ENCODE measurements at regions not wholly inside any gene's neighbourhood (a gene's known extent, or its start where the extent isn't known, plus 50 kb on each side); places are given as distances from the start of the nearest gene placed in this dataset.

DNA sequence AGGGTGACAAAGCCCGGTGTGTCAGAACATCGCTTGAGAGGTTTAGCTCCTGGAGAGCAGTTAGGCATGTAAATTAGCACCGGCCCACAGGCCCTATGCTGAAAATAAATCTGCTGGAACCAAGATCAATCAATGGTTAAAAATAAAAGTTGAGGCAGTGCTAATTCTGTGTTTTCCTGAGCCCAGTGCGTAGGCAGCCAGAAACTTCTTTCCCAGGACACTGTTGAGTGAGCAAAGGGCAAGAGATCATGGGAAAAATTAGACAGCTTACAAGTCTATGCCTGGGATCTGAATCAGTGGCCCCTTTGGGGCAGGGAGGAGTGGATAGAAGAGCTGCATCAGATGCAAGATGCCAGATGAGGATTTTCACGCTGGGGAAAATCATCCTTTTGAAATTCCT is 539.2 kb downstream of the BUD13 start:
- no peak for DNase-seq

DNA sequence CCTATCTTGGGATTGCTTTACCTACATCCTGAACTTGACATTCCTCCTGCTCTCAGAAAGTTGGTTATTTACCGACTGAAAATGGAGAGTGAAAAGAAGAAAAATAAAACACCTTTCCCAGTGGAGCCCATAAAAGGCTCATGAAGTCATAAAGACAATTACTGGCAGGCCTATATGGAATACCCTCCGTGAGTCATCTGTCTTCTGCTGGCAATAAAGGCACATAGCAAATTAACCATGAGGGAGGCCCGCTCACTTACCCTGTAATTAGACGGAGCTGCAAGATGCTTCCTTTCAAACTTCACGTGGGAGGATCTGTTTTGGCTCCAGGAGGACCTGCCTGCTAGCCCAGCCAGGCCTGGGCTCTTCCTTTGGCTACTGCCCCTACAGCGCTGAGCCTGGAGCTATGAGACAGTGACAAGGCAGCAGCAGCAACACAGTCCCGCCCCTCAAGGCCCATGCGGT is 540.4 kb downstream of the BUD13 start:
- no peak for DNase-seq

DNA sequence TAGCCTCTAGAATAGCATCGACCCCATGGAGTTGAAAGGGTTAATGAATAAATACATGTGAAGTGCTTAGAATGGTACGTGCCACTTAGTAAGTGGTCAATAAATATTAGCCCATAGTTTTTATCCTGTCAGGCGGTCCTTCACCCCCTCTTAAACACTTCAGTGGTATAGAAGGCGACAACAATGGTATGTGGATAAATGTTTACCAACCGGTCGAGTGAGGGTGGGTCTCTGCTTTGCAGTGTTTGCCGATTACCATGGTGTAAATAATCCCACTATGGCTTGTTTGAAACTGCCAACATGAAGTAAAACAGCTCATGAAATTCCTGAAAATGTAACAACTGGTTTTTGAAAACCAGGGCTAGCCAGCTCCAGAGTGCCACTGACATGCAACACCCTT is 541.2 kb downstream of the BUD13 start:
- DNase-seq, result no peak

DNA sequence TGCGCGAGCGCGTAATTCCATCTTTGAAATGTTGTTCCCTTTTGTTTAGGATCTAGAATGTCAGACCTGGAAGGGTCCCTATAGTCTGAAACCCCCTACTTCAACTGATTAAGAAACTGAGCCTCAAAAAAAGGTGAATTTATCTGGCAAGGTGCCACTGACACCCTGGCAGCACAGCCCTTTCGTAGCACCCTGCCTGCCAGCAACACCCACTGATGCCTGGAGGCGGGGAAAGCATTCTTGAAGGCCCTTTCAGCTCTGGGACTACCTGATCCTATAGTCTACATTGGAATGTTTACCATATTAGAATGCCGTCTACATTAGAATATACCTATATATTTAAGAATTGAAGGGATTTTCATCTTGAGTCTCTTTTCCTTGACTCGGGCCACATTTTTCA is 542.3 kb downstream of the BUD13 start:
- DNase-seq, result no peak

DNA sequence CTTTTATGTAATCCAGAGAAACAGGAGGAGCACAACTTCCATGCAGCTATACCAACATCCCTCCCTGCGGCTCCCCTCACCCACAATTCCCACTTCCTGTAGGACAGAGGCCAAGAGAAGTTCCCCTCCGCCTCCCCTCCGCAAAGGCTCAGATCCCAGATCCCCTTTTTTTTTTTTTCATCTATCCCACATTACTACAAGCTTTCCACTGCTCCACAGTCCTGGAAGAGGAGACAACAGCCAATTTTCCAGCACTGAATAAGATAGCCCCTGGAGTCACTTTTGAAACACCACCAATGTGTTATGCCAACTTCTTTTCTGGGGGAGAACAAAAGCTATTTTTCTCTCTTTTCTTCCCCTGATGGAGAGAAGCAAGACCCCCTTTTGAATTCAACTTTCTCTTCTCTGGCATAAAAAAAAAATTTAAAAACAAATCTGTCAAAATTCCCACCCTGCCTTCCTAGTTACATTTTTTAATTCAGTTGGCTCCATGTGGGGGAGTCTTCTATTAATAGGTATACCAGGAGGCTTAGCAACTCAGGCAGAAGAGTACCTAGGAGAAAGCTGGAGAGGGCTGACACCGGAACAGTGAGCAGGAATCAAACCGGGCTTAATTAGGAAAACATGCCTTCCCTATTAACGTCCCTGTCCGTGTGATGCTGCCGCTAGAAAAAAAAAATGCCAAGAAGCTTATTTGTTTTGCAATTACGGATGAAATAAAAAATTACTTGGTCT is 543.4 kb downstream of the BUD13 start:
- DNase-seq, result no peak

DNA sequence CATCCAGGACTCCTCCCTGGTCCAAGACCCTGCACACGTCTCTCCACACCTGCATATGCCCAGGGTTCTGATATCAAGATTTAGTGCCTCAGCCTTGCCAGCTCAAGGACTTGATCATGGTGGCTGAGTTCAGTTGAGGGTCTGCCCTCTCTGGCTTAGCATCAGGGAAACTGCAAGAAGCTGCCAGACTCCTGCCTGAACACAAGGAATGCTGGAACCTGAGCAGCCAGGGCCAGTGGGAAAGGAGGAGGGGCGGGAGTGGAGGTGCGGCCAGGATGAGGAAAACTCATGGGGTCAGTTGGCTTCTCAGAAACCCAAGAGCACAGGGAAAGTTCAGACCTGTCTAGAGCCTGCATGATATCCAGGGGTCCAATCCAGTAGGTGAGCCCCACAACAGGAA is 546.1 kb downstream of the BUD13 start:
- no peak for DNase-seq

DNA sequence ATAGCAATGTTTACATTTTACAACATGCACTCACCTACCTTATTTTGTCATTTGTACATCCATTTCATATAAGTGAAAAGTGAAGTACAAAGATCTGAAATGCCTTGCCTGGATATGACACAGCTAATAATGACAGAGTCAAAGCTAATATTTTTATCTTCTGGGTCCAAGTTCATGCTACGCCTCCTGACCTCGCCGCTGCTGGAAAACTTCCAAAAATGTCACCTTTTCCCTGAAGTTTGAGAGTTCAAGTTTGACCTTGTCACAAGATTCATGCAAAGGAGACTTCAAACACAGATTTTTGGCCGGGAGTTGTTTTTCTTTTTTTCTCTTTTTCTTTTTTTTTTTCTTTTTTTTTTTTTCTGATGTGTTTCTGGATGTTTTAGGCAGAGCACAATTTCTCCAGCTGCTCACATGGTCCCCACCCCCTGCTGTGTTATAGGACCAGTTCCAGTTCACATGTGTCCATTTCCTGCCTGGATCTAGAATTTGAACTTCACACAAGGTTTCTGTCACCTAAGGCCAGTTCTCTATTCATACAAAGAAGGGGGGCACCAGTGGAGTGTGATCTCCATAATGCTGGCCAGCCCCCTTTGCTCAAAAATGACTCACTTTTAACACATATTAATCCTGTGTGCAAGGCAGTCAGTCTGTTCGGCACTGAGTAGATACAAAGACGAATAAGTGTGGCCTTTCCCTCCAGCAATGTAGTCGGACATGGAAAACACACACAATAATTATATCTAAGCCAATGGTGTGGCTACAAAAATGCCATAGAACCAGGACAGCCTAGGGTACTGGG is 546.8 kb downstream of the BUD13 start:
- DNase-seq, result no peak

DNA sequence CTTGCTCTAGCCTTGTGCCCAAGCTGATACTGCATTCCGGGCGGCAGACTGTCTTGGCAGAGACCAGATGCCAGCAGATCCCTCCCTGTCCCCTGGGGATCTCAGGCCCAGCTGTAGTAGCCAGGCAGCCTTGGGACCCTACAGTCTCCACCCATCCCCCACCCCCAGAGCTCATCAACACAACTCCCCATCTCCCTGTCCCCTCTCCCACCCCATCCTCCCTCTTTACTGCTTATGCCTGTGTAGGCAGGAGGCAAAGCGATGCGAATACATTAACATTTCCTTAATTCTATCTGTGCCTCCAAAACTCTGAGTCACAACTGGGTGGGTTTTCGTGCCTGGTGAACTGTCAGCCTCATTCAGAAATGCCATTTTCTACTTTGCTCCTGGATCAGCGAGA is 547.6 kb downstream of the BUD13 start:
- DNase-seq, result no peak

DNA sequence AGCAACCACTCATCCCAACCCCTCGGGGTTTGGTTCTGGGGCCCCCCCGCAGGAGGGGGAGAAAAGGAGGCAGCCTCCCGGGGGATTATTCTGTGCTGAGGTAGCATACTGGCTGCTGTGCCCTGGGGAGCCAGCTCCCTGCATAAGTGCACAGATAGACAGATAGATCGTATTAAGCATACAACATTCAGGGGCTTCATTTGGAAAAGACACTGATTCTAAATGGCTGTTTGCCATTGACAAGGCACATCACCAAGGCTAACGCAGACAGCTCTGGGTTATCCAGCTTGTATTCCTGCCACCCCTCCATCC is 547.9 kb downstream of the BUD13 start:
- no peak for DNase-seq

DNA sequence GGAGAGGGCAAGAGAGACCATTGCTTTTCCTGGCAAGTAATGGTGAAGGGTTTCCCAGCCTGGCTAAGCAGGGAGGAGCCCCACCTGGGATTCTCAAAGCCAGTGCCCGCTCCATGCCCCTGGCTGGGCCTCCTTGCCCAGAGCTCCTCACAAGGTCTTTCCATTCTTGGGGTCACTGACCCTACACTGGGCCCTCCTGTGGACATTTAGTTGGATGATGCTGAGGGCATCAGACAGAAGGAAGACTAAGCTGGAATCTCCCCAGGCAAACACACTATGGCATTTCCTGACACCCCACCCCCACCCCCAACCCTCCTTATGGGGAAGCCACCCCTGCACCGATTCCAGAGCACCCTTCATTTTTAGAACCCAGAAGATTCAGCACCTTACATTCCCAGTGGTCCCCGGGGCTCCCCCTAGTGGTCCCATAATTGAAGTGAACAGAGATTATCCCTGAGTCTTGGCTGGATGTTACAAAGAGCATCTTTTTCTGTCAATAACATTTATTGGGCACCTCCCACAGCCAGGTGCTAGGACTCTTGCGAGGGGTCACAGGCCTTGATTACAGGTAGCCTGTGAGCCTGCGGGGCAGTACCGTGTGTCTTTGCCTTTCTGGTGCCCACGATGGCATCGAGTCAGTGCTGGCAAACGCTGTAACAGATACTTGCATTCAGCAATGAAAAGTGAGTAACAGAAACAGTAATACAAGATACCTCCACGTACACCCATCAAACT is 548.5 kb downstream of the BUD13 start:
- DNase-seq, result peak; percentile 17

DNA sequence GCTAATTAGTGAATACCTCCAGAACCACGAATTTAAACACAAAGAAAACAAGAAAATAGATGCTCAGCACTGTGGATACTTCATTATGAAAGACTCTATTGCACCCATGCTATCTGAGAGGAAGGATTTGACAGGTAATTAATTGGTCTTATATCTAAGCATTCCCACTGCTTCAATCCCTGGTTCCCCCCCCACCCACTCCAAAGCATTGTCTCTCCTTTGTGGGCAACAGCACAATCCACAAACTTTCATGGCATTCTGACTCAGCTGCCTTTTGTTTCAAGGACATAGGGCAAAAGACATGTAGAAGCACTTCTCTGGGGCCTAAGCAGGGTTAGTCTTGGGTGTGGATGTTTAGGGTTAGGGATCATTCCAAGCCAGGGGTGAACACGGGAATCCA is 551.4 kb downstream of the BUD13 start:
- no peak for DNase-seq

DNA sequence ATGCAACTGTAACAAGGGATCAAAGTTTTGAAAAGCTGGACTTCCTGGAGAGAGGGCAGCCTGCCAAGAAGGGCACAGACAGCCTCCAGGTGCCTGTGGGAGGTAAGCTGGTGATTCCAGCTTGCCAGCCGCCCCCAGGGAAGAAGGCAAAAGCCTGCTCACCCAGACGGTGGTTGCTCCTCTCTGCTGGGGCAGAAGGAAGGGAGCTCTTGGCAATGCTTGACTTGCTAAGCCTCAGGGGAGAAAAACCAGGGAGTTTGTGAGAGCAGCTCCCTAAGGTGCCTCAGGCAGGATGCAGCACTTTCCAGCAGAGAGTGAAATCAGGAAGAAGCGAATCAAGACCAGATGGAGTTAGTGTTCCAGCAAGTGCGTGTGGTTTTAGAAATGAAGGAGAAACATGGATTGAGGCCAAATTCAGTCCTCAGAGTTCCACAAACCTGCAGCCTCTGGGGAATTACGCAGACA is 553.6 kb downstream of the BUD13 start:
- no peak for DNase-seq

DNA sequence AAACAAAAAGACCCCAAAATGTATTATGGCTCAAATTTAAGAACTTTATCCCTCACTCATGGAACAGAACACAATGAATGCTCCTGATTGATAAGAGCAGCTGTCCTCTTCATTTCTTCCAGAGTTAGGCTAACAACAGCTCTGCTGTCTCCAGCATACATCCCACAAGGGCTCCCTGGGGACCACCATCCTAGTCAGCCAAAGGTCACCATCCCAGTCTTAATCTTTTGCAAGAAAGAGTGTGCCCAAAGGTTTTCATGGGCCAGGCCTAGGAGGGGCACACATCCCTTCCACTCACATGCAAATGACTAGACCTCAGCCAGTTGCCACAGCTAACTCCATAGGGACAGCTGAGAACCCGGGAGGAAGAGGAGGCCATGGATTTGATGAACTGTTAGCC is 555.3 kb downstream of the BUD13 start:
- no peak for DNase-seq

DNA sequence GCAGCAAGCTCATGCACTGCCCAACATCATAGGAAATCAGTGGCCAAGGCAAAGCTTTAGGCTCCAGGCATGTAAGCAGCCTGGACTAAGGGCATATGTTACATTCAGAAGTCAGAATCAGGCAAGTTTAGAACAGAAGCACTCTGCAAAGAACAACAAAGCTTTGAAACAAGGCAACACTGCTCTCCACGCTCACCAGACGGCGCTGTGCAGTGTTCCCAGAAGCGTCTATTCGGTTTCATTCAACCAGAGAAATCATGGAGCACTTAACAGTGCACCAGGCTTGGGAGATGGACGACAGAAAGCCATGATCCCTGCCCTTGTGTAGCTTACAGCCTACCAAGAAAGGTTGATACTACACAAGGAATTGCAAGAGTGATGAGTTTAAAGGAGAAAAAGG is 555.8 kb downstream of the BUD13 start:
- DNase-seq, result peak; percentile 11

DNA sequence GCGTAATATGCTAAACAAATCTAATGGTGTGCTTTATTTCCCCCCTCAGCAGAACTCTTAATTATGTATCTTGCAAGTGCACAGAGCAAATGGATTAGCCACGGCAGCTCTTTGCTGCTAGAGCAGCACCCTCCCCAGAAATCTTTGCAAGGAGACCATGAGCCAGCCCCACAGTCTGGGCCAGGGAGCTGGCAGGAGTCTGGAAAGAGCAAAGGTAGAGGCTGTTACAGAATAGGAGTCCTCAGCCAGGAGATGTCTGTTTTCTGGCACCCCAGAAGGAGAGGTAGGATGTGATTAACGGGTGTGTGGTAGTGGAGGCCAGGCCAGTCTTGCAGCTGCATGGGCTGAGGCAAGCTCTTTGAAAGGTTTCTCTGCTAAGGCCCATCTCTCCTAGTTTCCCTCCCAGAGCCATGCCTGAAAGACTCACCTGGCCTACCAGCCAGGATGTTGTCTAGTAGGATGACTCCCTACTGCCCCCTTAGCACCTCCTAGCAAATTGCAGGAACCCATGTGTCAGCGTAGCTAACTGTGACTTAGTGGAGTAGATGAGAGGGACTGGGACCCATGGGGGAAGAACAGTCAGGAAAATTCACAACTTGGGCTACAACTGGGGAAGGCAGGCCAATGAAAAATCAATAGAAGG is 557.2 kb downstream of the BUD13 start:
- DNase-seq, result no peak

DNA sequence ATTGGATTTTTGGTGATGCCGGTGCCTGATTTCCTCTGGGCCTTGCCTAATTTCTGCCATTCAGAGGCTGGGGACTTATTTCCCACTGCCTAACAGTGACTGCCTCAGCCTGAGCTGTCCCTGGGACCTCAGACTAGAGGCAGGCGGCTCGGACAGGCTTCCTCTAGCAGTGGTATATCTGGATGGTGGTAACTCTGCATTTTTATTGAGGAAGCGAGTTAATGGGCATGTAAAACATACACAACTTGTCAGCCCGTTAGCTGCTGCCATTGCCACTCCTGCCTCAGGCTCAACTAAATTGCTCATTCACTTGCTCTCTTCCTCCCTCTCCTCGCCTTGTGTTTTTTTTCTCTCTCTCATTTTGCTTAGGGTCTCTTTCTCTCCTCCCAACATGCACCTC is 561.6 kb downstream of the BUD13 start:
- DNase-seq, result no peak

DNA sequence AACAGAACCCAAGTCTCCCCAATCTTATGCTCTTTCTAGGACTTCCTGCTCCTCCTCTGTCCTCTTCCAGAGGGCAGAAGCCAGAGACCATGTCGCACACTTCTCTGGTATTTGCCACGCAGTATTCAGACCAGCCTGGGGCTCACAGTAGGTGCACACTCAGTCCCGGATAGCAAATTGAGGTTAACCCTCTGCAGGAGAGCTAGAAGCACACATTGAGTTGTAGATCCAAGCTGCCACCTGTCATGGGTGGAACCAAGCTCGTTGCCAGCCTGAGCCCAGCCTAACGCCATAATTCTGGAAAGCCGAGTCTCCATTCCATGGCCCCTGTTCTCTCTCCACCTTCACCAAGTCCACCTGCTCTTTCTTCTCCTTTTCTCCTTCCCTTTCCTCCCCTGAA is 562.1 kb downstream of the BUD13 start:
- no peak for DNase-seq

DNA sequence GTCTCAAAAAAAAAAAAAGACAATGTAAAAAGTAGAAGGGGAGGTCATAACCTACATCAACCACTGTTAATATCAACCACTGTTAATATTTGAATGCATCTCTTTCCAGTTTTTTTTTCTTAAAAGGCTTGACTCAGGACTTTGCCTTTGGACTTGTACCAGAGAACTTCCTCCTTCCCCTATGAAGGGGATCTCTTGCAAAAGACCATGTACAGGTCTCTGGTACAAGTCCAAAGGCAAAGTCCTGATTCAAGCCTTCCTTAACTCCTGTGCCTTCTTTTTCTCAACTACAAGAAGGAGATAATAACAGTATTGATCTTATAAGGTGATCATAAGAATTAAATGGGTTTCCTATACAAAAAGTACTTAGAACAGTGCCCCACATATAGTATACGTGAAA is 563.5 kb downstream of the BUD13 start:
- DNase-seq, result no peak

DNA sequence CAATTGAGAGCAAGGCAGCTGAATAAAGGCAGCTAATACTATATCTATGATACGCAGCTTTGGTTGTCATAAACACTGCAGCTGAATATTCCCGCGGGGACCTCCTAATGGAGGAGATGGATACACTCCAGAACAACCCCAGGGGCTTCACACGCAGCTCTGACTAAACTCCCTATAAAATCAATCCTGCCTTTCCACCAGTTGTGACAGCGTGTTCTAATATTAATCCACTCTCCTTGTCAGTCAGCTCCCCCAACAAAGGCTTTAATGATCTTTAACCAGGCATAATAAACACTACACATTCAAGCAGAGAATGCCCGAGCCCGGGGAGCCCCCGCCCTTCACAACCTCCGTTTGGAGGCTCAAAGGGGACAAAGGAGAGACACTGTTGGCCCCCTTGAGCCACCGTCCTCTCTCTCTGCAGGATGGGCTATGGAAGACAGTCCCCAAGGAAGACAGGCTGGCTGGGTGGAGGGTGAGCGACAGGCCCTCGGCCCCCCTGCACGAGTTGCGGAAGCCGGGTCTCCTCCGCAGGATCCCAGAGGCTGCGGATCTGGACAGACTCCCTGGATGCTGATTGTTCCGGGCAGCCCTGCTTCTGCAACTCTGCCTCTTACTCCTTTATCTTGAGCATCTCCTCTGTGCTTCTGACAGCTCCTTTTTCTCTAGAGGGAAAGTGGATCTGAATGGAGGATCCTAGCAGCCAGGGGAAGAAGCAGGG is 565.2 kb downstream of the BUD13 start:
- no peak for DNase-seq

DNA sequence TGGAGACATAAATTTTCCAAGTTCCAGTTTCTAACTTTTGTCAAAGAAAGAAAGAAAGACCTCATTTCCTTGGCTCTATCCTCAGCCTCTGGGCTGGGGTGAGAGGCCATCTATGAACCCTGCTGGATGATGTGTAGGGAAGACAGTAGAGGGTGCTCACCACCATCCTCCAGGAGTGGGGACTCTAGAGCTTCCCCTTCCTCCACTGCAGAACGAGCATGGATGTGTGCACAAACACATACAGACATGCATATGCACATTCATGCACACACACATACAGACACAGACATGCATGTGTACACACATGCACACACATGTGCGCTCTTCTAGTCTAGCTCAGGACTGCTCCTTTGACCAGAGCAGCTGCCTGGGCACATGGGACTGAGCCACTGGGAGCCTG is 565.8 kb downstream of the BUD13 start:
- no peak for DNase-seq

DNA sequence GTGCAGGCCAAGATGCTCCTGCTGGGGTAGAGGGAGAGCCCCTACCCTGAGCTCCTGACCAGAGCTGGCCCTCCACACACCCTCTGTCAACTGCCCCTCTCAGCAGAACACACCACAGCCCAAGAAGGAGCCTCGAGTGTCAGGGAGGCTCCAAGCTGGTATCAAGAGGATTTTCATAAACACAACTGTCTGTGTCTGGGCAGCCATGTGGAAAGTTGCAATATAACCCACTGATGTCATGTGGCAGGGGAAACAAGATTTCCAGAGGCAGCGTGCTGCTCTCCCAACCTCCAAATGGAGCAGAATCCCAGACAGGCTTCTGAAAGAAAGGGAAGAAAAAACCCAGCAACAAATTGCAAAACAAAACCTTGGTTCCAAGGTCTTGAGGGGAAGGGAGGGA is 569.9 kb downstream of the BUD13 start:
- DNase-seq, result no peak

DNA sequence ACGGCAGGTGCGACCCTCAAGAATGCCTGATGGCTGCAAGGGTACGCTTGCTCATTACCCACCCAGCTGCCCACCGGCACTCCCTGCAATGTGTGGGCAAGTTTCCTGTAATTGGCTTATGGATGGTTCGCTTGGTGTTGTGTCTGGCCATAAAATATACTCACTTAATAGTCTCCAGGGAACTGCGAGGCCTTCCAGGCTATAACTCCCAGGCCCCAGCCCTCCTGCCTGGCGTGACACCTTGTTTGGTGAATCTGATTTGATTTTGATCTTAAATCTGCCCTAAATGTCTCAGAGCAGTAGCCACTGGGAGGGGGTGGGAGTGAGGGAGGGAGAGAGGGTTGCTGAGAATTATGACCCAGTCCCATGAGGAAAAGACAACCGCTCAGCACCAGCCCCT is 572.2 kb downstream of the BUD13 start:
- DNase-seq, result no peak

DNA sequence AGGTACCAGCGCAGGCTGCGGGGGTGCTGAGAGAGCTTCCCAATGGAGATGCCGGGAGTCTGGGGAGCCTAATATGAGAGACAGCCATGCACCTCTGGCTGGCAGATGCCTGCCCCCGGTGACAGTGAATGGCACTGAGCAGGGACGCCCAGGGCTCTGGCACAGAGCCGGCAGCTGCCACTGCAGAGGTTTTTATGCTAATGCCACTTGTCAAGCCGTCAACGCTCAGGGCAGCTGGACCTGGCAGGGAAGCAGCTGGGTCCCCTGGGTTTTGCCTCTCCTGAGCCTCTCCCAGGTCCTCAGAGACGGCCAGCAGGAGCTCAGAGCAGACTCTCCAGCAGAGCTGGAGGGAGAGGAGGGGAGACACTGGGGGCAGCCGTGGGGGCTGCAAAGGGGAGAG is 573.6 kb downstream of the BUD13 start:
- DNase-seq, result no peak

All from EL (cell line).